ENCODE measurements at regions not wholly inside any gene's neighbourhood (a gene's known extent, or its start where the extent isn't known, plus 50 kb on each side); places are given as distances from the start of the nearest gene placed in this dataset.
A peak's percentile ranks its signal among the peaks of the same experiment; 100 is the strongest.

- H3K4me1 ChIP-seq: peaks cover 0 to 12% (median 5%) of the 10 kb centered on the region in 4 donors
- H3K27me3 ChIP-seq: no peaks in the 10 kb centered on the region
- H3K4me3 ChIP-seq: no peak overlapping the region
- H3K9me3 ChIP-seq: no peaks in the 10 kb centered on the region
- TF ChIP-seq EP300 (IDR thresholded peaks at IDR 0.05) (no peak), POLR2A (IDR thresholded peaks at IDR 0.05) (no peak), CTCF (IDR thresholded peaks at IDR 0.05) (no peak), POLR2AphosphoS5 (IDR thresholded peaks at IDR 0.05) (no peak)
- intact Hi-C loops (cut with DNase I; ENCODE audit: low total_unique reads): no loop called here
- no peak overlapping the region for H3K27ac ChIP-seq
- 64 to 74% (median 67%) methylated on average over 5 of the region's 5 CpGs for WGBS, 5 donors
- DNase-seq: no peak
- H3K36me3 ChIP-seq: no peaks in the 10 kb centered on the region
Observed at GRCh38 chr1:239831577-239832355, 259.9 kb upstream of the FMN2 start.

- 5 to 17% (median 6%) methylated on average over 2 of the region's 2 CpGs for WGBS, 5 donors
- Histone ChIP-seq H3K4me1 (peaks cover 0 to 12% (median 5%) of the 10 kb centered on the region in 4 donors), H3K4me3 (no peak overlapping the region), H3K27me3 (no peaks in the 10 kb centered on the region), H3K36me3 (no peaks in the 10 kb centered on the region), H3K27ac (no peak overlapping the region), H3K9me3 (no peaks in the 10 kb centered on the region)
- no peak for TF ChIP-seq POLR2AphosphoS5 (IDR thresholded peaks at IDR 0.05)
- no peak for TF ChIP-seq CTCF (IDR thresholded peaks at IDR 0.05)
- intact Hi-C loops (cut with DNase I; ENCODE audit: low total_unique reads): no loop called here
- peak in 1 of 2 donors; percentile 27 for DNase-seq
Observed at GRCh38 chr1:239833723-239834122, 258.0 kb upstream of the FMN2 start.

GRCh38 chr1:239835946-239836440, 255.7 kb upstream of the FMN2 start:
- H3K27ac ChIP-seq: no peak overlapping the region
- intact Hi-C loops (cut with DNase I; ENCODE audit: low total_unique reads): no loop called here
- H3K4me1 ChIP-seq: peaks cover 0 to 12% (median 5%) of the 10 kb centered on the region in 4 donors
- no peaks in the 10 kb centered on the region for H3K36me3 ChIP-seq
- no peaks in the 10 kb centered on the region for H3K27me3 ChIP-seq
- no peak for DNase-seq
- 77 to 83% (median 81%) methylated on average over 7 of the region's 7 CpGs for WGBS, 5 donors
- no peak overlapping the region for H3K4me3 ChIP-seq
- TF ChIP-seq CTCF (IDR thresholded peaks at IDR 0.05): no peak
- no peak for TF ChIP-seq POLR2AphosphoS5 (IDR thresholded peaks at IDR 0.05)
- TF ChIP-seq EP300 (IDR thresholded peaks at IDR 0.05): no peak
- TF ChIP-seq POLR2A (IDR thresholded peaks at IDR 0.05): no peak
- no peaks in the 10 kb centered on the region for H3K9me3 ChIP-seq

GRCh38 chr1:239840336-239840735, 251.3 kb upstream of the FMN2 start:
- no peak for DNase-seq
- Histone ChIP-seq H3K36me3 (no peaks in the 10 kb centered on the region), H3K27me3 (no peaks in the 10 kb centered on the region), H3K4me3 (no peak overlapping the region), H3K27ac (no peak overlapping the region), H3K9me3 (no peaks in the 10 kb centered on the region), H3K4me1 (no peaks in the 10 kb centered on the region)
- intact Hi-C loops (cut with DNase I; ENCODE audit: low total_unique reads): no loop called here
- no peak for TF ChIP-seq CTCF (IDR thresholded peaks at IDR 0.05)
- WGBS, 5 donors: 76 to 94% (median 89%) methylated on average over 1 of the region's 1 CpG

Measured in stomach (tissue), 8 donors.